ENCODE measurements at regions not wholly inside any gene's neighbourhood (a gene's known extent, or its start where the extent isn't known, plus 50 kb on each side); places are given as distances from the start of the nearest gene placed in this dataset.

DNA sequence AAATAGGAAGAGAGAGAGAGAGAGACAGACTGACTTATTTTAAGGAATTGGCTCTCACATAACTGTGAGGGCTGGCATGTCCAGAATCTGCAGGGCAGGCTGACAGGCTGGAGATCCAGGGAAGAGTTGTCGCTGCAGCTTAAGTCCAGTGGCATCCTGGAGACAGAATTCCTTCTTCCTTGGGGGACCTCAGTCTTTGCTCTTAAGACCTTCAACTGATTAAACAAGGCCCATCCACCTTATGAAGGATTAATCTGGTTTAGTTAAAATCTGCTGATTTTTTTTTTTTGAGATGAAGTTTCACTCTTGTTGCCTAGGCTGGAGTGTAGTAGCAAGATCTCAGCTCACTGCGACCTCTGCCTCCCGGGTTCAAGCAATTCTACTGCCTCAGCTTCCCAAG lies 128.0 kb upstream of the ALDH1A3 start:
- H3K27me3 ChIP-seq (replicated peaks in 1 of 4; ENCODE audit: control insufficient read depth in 3 of 4, extremely low read depth in 1 of 4, insufficient read depth in 3 of 4, low read length in 3 of 4), result no peaks in the 10 kb centered on the region
- H4K5ac ChIP-seq (ENCODE audit: insufficient read length, low read depth, low read length), result no peak overlapping the region
- H3K79me1 ChIP-seq (ENCODE audit: low read depth, low read length), result no peaks in the 10 kb centered on the region
- no peak overlapping the region for H4K8ac ChIP-seq (ENCODE audit: extremely low read depth, insufficient read depth, low read length)
- DNase-seq (ENCODE audit: low read depth in 1 of 2, low spot score in 2 of 2) (no peak), FAIRE-seq (no peak)
- H3K4me2 ChIP-seq (ENCODE audit: insufficient read depth in 1 of 2, low read depth in 2 of 2, low read length in 2 of 2), result no peak overlapping the region
- H3K23me2 ChIP-seq (ENCODE audit: low read depth, low read length), result no peaks in the 10 kb centered on the region
- H2BK5ac ChIP-seq (ENCODE audit: low read depth, low read length), result no peak overlapping the region
- H3K18ac ChIP-seq (ENCODE audit: extremely low read depth, low read length), result no peak overlapping the region
- no peak overlapping the region for H2BK20ac ChIP-seq (ENCODE audit: low read length)
- no peaks in the 10 kb centered on the region for H3K36me3 ChIP-seq (ENCODE audit: control insufficient read depth in 2 of 4, insufficient read depth in 4 of 4, low read length in 3 of 4)
- ChIA-PET CTCF (ENCODE audit: partially characterized antibody) (interaction anchor here (1.1 to 1.4 kb wide), 2 partner anchors 118 to 121 kb away, joined by 3 to 7 read pairs; no protein-coding TSS in a partner anchor), POLR2A (ENCODE audit: partially characterized antibody) (no interaction called here)
- no peak overlapping the region for H4K91ac ChIP-seq (replicated peaks; ENCODE audit: insufficient read length, low read length)
- no peak overlapping the region for H3K56ac ChIP-seq (replicated peaks; ENCODE audit: insufficient read length, low read depth, low read length)
- no peak overlapping the region for H3K9ac ChIP-seq (replicated peaks in 1 of 4; ENCODE audit: extremely low read depth in 1 of 4, low read depth in 3 of 4, low read length in 3 of 4)
- TF ChIP-seq SUZ12 (IDR thresholded peaks at IDR 0.05; ENCODE audit: low read length), result no peak
- no peak for TF ChIP-seq HDAC2 (IDR thresholded peaks at IDR 0.05; ENCODE audit: borderline replicate concordance in 1 of 2, low read depth in 2 of 2, low read length in 2 of 2)
- no peak for TF ChIP-seq BCL11A (IDR thresholded peaks at IDR 0.05; ENCODE audit: low read depth in 2 of 2, low read length in 2 of 2)
- TF ChIP-seq TEAD4 (IDR thresholded peaks at IDR 0.05; ENCODE audit: low read depth, low read length), result no peak
- no peak for TF ChIP-seq HDAC6 (IDR thresholded peaks at IDR 0.05; ENCODE audit: low read depth, low read length)
- no peak for TF ChIP-seq BACH1 (IDR thresholded peaks at IDR 0.05; ENCODE audit: low read length)
- TF ChIP-seq CEBPB (IDR thresholded peaks at IDR 0.05; ENCODE audit: low read depth, low read length), result no peak
- H3K4me1 ChIP-seq (replicated peaks in 1 of 4; ENCODE audit: control insufficient read depth in 3 of 4, insufficient read depth in 4 of 4, low read length in 3 of 4), result no peaks in the 10 kb centered on the region
- H2BK12ac ChIP-seq (ENCODE audit: low read depth, low read length), result no peak overlapping the region
- H3K4me3 ChIP-seq (ENCODE audit: extremely low read depth in 1 of 4, insufficient read depth in 2 of 4, low read depth in 3 of 4, low read length in 4 of 4), result no peak overlapping the region
- no peak overlapping the region for H2AFZ ChIP-seq (ENCODE audit: low read length)
- H3K14ac ChIP-seq (ENCODE audit: insufficient read length), result no peak overlapping the region
- H3K23ac ChIP-seq (ENCODE audit: insufficient read length), result no peak overlapping the region
- H2AK5ac ChIP-seq (ENCODE audit: low read depth, low read length), result no peak overlapping the region
- no peak overlapping the region for H3K4ac ChIP-seq (replicated peaks; ENCODE audit: insufficient read length, low read depth, low read length)
- H3K9me3 ChIP-seq (ENCODE audit: insufficient read depth in 2 of 2, low read depth in 1 of 2, low read length in 1 of 2), result no peaks in the 10 kb centered on the region
- no peak overlapping the region for H2BK15ac ChIP-seq (ENCODE audit: low read length)
- no peaks in the 10 kb centered on the region for H4K20me1 ChIP-seq (replicated peaks in 1 of 2; ENCODE audit: control insufficient read depth in 1 of 2, insufficient read depth in 2 of 2, low read length in 2 of 2)
- no peak overlapping the region for H2BK120ac ChIP-seq (replicated peaks; ENCODE audit: low read depth, low read length)
- WGBS, 2 experiments (ENCODE audit: extremely low coverage in 1 of 2, insufficient coverage in 1 of 2, insufficient read length in 1 of 2, insufficient replicate concordance in 2 of 2, low coverage in 1 of 2, low lambda C conversion rate in 2 of 2, missing lambda C conversion rate in 1 of 2), result 86% methylated on average over 3 of the region's 3 CpGs; no CpG with 5 or more reads in 1 of the 2 experiments
- H3K79me2 ChIP-seq (ENCODE audit: control insufficient read depth in 1 of 2, insufficient read depth in 2 of 2, low read length in 2 of 2), result no peaks in the 10 kb centered on the region
- H3K27ac ChIP-seq (ENCODE audit: low read depth, low read length), result no peak overlapping the region

All from H1 (cell line).